Activated CD4-positive, alpha-beta T cell treated with anti-CD3 and anti-CD28 coated beads, Interleukin-2, amount 50 U/mL, for 24 hours (primary cell): ENCODE measurements at regions not wholly inside any gene's neighbourhood (a gene's known extent, or its start where the extent isn't known, plus 50 kb on each side); places are given as distances from the start of the nearest gene placed in this dataset.

Source experiments
- DNase-seq, 2 donors: peaks; one replicate each; pipeline ENCODE4 v3.0.0-alpha.2; 2020; ENCODE audit warnings: low read depth in 1 of 2, low spot score in 1 of 2

DNA sequence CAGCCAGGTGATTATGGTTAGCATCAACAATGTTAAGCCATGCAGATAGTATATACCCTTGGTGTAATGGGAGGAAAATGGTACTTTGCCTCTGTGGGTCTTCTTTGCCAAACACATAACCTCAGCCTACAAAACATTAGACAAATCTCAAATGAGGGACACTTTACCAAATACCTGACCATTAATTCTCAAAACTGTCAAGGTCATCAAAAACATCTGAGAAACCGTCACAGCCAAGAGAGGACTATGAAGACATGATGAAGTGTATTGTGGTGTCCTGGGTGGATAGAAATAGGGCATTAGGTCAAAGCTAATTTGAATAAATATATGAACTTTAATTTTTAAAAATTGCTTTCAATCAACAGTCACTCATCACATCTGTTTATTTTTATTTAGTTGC, 1036.1 kb downstream of the AGBL1 start:
- DNase-seq: no peak

GRCh38 chr15:87099916-87100315, 1020.2 kb downstream of the AGBL1 start:
- no peak for DNase-seq

DNA sequence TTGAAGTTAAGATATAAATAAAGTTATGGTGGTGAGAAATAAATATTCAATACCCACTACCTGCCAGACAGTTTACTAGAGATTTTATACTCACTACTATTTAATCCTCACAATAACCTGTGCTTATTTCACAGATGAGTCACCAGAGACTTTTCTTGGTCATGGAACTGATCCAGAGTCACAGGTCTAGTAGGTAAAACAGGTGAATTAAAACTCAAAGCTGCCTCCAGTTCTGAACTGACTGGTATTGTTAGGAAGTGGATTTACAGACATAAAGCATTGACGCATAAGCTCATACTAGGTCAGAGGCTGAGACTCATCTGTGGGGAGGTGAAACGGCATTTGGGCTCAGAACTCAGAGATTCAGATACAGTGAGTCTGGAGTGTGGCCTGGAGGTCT, 1009.9 kb downstream of the AGBL1 start:
- no peak for DNase-seq

DNA sequence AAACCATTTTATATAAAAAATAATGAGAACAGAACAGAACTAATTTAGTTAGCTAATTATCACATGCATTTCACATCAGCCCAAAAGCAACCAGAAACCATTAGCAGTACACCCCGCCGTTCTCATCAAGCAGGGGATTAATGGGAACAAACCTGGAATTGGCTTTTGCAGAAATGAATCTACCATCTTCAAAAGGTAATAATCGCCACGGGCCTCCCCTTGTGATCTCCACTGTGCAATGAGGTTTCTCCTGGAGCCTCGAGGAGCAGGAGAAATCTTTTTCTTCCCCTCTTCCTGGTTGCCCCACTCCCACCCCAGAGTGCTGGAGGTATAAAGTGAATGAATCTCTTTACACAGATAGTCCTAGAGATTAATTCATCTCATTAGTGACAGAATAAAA, 1003.5 kb downstream of the AGBL1 start:
- no peak for DNase-seq

DNA sequence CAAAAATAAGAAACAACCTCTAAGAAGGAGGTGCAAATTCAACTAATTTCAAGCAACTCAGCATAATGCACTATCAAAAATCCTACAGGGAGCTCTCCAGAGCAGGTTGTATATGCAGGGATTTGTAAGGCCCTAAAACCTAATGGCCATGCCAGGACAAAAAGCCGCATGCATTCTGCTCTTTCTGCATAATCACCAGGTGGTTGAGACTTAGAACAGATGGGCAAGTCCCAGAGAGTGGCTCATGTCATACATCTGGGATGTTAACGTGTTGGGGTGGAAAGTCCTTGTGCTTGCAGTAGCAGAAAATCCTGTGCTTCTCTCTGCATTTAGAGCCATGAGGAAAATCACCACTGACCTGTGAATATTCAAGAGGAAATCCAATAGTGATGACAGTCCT, 1002.9 kb downstream of the AGBL1 start:
- no peak for DNase-seq

GRCh38 chr15:87080547-87080946, 1000.9 kb downstream of the AGBL1 start:
- no peak for DNase-seq
